Transverse colon (tissue), 4 donors: ENCODE measurements at regions not wholly inside any gene's neighbourhood (a gene's known extent, or its start where the extent isn't known, plus 50 kb on each side); places are given as distances from the start of the nearest gene placed in this dataset.

Source experiments
- DNase-seq: peaks from one replicate; pipeline ENCODE4 v3.0.0-alpha.2; 2019
- H3K27ac ChIP-seq, 4 donors: fragments of 200-600 bp; sonication (generic); 2 replicates each; pipeline ENCODE4 v1.5.1; 2016 to 2018; ENCODE audit warnings: inconsistent platforms in 4 of 4
- H3K27me3 ChIP-seq: fragments of 200-600 bp; sonication (generic); 2 replicates; pipeline ENCODE4 v1.5.1; 2017; ENCODE audit warnings: inconsistent platforms
- H3K36me3 ChIP-seq, 4 donors: fragments of 200-600 bp; sonication (generic); 2 replicates each; pipeline ENCODE4 v1.5.1; 2017 to 2019; ENCODE audit warnings: inconsistent platforms in 4 of 4
- H3K4me1 ChIP-seq, 4 donors: fragments of 200-600 bp; sonication (generic); 2 replicates each; pipeline ENCODE4 v1.5.1; 2017 to 2020; ENCODE audit warnings: inconsistent platforms in 4 of 4
- H3K4me3 ChIP-seq, 4 donors: fragments of 200-600 bp; sonication (generic); 1 replicate in 1 of 4; 2 replicates in 3 of 4; pipeline versions ENCODE4 v1.5.1 to v1.6.1; 2017 to 2019; ENCODE audit warnings: inconsistent platforms in 4 of 4
- H3K9me3 ChIP-seq, 2 donors: fragments of 200-600 bp; sonication (generic); 2 replicates each; pipeline ENCODE4 v1.5.1; 2017 to 2019; ENCODE audit warnings: inconsistent platforms in 2 of 2
- EP300 ChIP-seq: sonication (generic); formaldehyde crosslinking; IDR thresholded peaks from one replicate; pipeline ENCODE4 v1.6.1; 2017; ENCODE audit warnings: antibody characterized with exemption, low read depth
- POLR2A ChIP-seq: fragments of 450-650 bp; IDR thresholded peaks from one replicate; pipeline ENCODE4 v1.6.1; 2016; ENCODE audit warnings: antibody characterized with exemption, mild to moderate bottlenecking, moderate library complexity
- POLR2AphosphoS5 ChIP-seq, 3 donors: sonication (generic); formaldehyde crosslinking; IDR thresholded peaks; one replicate each; pipeline ENCODE4 v1.6.1; 2016; ENCODE audit warnings: antibody characterized with exemption in 3 of 3
- WGBS, 2 donors: methylation state at CpG; one replicate each; pipeline ENCODE4 v1.1.5; 2018; ENCODE audit warnings: low coverage in 1 of 2; 5-methylcytosine and 5-hydroxymethylcytosine counted together
- in situ Hi-C, 4 donors: fragments of 200-750 bp; cut with MboI; loops; one replicate each; pipeline versions ENCODE4 v1.15.0 to v1.15.1; 2017; ENCODE audit warnings: low sequenced_read_pairs in 3 of 4, low pct_ligation_motif_present in 1 of 4, low pct_unique_long_range_greater_than_20kb in 1 of 4
- intact Hi-C: fragments of 100-400 bp; cut with DNase I; formaldehyde crosslinking; loops from one replicate; pipeline ENCODE4 v1.15.1; 2023; ENCODE audit warnings: low total_unique reads
- TF ChIP-seq, protein P1 (sequence below), 5 experiments: fragments of 200-600 bp in 3 of 5; fragments of 450-650 bp in 2 of 5; sonication (generic) in 3 of 5; IDR thresholded peaks; 1 replicate in 2 of 5; 2 replicates in 3 of 5; pipeline ENCODE4 v1.5.1; 2016 to 2017; ENCODE audit warnings: antibody characterized with exemption in 5 of 5, inconsistent platforms in 3 of 5, mild to moderate bottlenecking in 2 of 5, moderate library complexity in 1 of 5

DNA sequence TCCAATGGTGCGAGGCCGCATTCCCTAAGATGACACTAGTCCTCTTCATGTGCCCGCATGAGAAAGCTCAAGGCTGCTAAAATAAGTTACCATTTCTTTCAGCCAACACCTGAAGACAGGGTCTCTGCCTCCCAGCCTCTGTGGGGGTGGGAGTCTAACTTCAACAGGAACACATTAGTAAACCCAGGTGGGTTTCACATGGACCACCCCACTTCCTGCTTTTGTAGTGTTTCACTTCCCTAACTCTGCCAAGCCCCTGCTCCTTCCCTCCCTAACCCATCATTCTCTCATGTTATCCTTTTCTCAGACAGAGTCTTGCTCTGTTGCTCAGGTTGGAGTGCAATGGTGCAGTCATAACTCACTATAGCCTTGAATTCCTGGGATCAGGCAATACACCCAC is 783.6 kb downstream of the UQCRFS1 start:
- 96% methylated on average over 3 of the region's 3 CpGs; no CpG with 5 or more reads in 1 of the 2 donors for WGBS, 2 donors
- TF ChIP-seq, protein P1, sequence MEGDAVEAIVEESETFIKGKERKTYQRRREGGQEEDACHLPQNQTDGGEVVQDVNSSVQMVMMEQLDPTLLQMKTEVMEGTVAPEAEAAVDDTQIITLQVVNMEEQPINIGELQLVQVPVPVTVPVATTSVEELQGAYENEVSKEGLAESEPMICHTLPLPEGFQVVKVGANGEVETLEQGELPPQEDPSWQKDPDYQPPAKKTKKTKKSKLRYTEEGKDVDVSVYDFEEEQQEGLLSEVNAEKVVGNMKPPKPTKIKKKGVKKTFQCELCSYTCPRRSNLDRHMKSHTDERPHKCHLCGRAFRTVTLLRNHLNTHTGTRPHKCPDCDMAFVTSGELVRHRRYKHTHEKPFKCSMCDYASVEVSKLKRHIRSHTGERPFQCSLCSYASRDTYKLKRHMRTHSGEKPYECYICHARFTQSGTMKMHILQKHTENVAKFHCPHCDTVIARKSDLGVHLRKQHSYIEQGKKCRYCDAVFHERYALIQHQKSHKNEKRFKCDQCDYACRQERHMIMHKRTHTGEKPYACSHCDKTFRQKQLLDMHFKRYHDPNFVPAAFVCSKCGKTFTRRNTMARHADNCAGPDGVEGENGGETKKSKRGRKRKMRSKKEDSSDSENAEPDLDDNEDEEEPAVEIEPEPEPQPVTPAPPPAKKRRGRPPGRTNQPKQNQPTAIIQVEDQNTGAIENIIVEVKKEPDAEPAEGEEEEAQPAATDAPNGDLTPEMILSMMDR (IDR thresholded peaks at IDR 0.05): no peak
- no peak for TF ChIP-seq EP300
- TF ChIP-seq POLR2AphosphoS5 (IDR thresholded peaks at IDR 0.05): no peak
- TF ChIP-seq POLR2A: no peak
- peaks cover 0 to 1% (median 0%) of the 10 kb centered on the region in 4 donors for H3K4me1 ChIP-seq
- H3K4me3 ChIP-seq: no peak overlapping the region
- intact Hi-C loops (no loop called here), in situ Hi-C loops (no loop called here)
- no peak for DNase-seq
- no peaks in the 10 kb centered on the region for H3K36me3 ChIP-seq
- no peak overlapping the region for H3K27ac ChIP-seq
- H3K9me3 ChIP-seq: no peaks in the 10 kb centered on the region
- H3K27me3 ChIP-seq: no peaks in the 10 kb centered on the region

- Histone ChIP-seq H3K4me3 (no peak overlapping the region), H3K27me3 (no peaks in the 10 kb centered on the region), H3K27ac (no peak overlapping the region), H3K36me3 (no peaks in the 10 kb centered on the region), H3K4me1 (no peaks in the 10 kb centered on the region), H3K9me3 (no peaks in the 10 kb centered on the region)
- no peak for DNase-seq
- no peak for TF ChIP-seq EP300
- TF ChIP-seq POLR2AphosphoS5 (IDR thresholded peaks at IDR 0.05): no peak
- TF ChIP-seq POLR2A: no peak
- TF ChIP-seq, protein P1 (IDR thresholded peaks at IDR 0.05): no peak
- in situ Hi-C loops: no loop called here
- intact Hi-C loops: no loop called here
- 78 to 93% methylated on average over 2 to 7 of the region's 7 CpGs for WGBS, 2 donors
These were observed 784.1 kb downstream of the UQCRFS1 start for GRCh38 chr19:28428663-28429348.

GRCh38 chr19:28427376-28428083 is 785.4 kb downstream of the UQCRFS1 start:
- Histone ChIP-seq H3K36me3 (no peaks in the 10 kb centered on the region), H3K4me1 (peaks cover 0 to 2% (median 0%) of the 10 kb centered on the region in 4 donors), H3K9me3 (no peaks in the 10 kb centered on the region), H3K27me3 (no peaks in the 10 kb centered on the region), H3K27ac (no peak overlapping the region), H3K4me3 (no peak overlapping the region)
- no peak for DNase-seq
- TF ChIP-seq, protein P1 (IDR thresholded peaks at IDR 0.05): no peak
- TF ChIP-seq POLR2AphosphoS5 (IDR thresholded peaks at IDR 0.05) (no peak), POLR2A (no peak), EP300 (no peak)
- WGBS, 2 donors: 76% methylated on average over 10 of the region's 10 CpGs; no CpG with 5 or more reads in 1 of the 2 donors
- in situ Hi-C loops: no loop called here
- intact Hi-C loops: no loop called here

DNA sequence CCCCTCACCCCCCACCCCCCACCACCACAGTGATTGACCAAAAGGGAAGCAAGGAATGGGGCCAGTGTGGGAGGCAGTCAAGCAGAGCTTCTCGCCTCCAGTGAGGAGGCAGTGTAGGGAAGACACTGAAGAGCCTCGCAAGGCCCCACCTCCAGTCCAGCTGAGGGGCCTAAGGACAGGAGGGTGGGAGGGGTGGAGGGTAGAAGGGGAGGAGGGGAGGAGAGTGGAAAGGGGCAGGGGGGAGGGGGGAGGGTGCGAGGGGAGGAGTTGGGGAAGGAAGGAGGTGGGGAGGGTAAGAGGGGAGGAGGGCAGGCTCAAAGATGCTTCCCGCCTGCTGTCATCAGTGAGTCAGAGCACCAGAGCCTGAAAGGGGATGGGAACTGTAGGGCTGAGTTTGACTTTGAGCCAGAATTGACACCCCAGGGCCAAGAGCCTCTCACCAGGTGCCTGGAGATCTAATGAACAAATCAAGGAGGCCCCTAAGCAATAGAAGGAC is 786.2 kb downstream of the UQCRFS1 start:
- no peaks in the 10 kb centered on the region for H3K27me3 ChIP-seq
- H3K27ac ChIP-seq: no peak overlapping the region
- no peak for TF ChIP-seq POLR2AphosphoS5 (IDR thresholded peaks at IDR 0.05)
- intact Hi-C loops: no loop called here
- 70 to 72% methylated on average over 3 to 4 of the region's 4 CpGs for WGBS, 2 donors
- H3K4me3 ChIP-seq: no peak overlapping the region
- peaks cover 0 to 2% (median 0%) of the 10 kb centered on the region in 4 donors for H3K4me1 ChIP-seq
- in situ Hi-C loops: no loop called here
- no peaks in the 10 kb centered on the region for H3K9me3 ChIP-seq
- DNase-seq: no peak
- H3K36me3 ChIP-seq: no peaks in the 10 kb centered on the region
